CD4-positive, alpha-beta memory T cell (primary cell): ENCODE measurements at regions not wholly inside any gene's neighbourhood (a gene's known extent, or its start where the extent isn't known, plus 50 kb on each side); places are given as distances from the start of the nearest gene placed in this dataset.

Source experiments
- CTCF ChIA-PET: fragments of 350-600 bp; sonication (Branson Sonifier 250); formaldehyde crosslinking; loops from one replicate; lab custom pipeline; 2021; ENCODE audit warnings: inconsistent platforms; ENCODE audit not compliant: partially characterized antibody; lab: Charles Lee
- POLR2A ChIA-PET: fragments of 350-600 bp; sonication (Branson Sonifier 250); formaldehyde crosslinking; loops from one replicate; lab custom pipeline; 2021; ENCODE audit not compliant: partially characterized antibody; lab: Charles Lee
- DNase-seq, 5 donors: peaks; one replicate each; pipeline versions ENCODE4 v3.0.0 to v3.0.0-alpha.2; 2020 to 2022; ENCODE audit warnings: mixed read lengths in 1 of 5
- H3K27ac ChIP-seq: one replicate; pipeline ENCODE4 v1.7.0; 2013; ENCODE audit warnings: low read depth, low read length
- H3K27me3 ChIP-seq: 2 replicates; pipeline ENCODE4 v1.7.0; 2013; ENCODE audit warnings: mild to moderate bottlenecking, low read length, moderate library complexity; ENCODE audit not compliant: insufficient read depth
- H3K36me3 ChIP-seq: 2 replicates; pipeline ENCODE4 v1.7.0; 2013; ENCODE audit warnings: mild to moderate bottlenecking, low read length, moderate library complexity; ENCODE audit not compliant: insufficient read depth
- H3K4me1 ChIP-seq: 2 replicates; pipeline ENCODE4 v1.7.0; 2013; ENCODE audit warnings: mild to moderate bottlenecking, low read length, moderate library complexity; ENCODE audit not compliant: insufficient read depth
- H3K4me3 ChIP-seq, 2 donors: one replicate each; pipeline ENCODE4 v1.7.0; 2013; ENCODE audit warnings: low read length in 2 of 2, mild to moderate bottlenecking in 1 of 2
- H3K9me3 ChIP-seq, 2 donors: one replicate each; pipeline ENCODE4 v1.7.0; 2013; ENCODE audit warnings: low read length in 2 of 2, control low read depth in 1 of 2; ENCODE audit not compliant: control insufficient read depth in 1 of 2
- H3K27ac Mint-ChIP-seq, 7 donors: one replicate each; pipeline ENCODE4 v1.8.0; 2020 to 2021; ENCODE audit warnings: mixed read lengths in 7 of 7, mild to moderate bottlenecking in 6 of 7, inconsistent platforms in 3 of 7, moderate library complexity in 3 of 7
- H3K27me3 Mint-ChIP-seq, 2 donors: one replicate each; pipeline ENCODE4 v1.8.0; 2020 to 2021; ENCODE audit warnings: mixed read lengths in 2 of 2
- H3K36me3 Mint-ChIP-seq, 2 donors: one replicate each; pipeline ENCODE4 v1.8.0; 2020 to 2021; ENCODE audit warnings: mixed read lengths in 2 of 2, inconsistent platforms in 1 of 2, mild to moderate bottlenecking in 1 of 2
- H3K4me1 Mint-ChIP-seq, 4 donors: one replicate each; pipeline ENCODE4 v1.8.0; 2020 to 2021; ENCODE audit warnings: mixed read lengths in 4 of 4, mild to moderate bottlenecking in 1 of 4
- H3K4me3 Mint-ChIP-seq, 8 donors: one replicate each; pipeline ENCODE4 v1.8.0; 2020 to 2021; ENCODE audit warnings: mixed read lengths in 8 of 8, mild to moderate bottlenecking in 7 of 8, moderate library complexity in 6 of 8, inconsistent platforms in 3 of 8
- H3K9me3 Mint-ChIP-seq, 8 donors: one replicate each; pipeline ENCODE4 v1.8.0; 2020 to 2021; ENCODE audit warnings: mixed read lengths in 8 of 8, mild to moderate bottlenecking in 5 of 8, inconsistent platforms in 3 of 8, moderate library complexity in 1 of 8
- intact Hi-C: fragments of 100-400 bp; cut with micrococcal nuclease; formaldehyde crosslinking; loops from one replicate; pipeline ENCODE4 v1.15.1; 2023

DNA sequence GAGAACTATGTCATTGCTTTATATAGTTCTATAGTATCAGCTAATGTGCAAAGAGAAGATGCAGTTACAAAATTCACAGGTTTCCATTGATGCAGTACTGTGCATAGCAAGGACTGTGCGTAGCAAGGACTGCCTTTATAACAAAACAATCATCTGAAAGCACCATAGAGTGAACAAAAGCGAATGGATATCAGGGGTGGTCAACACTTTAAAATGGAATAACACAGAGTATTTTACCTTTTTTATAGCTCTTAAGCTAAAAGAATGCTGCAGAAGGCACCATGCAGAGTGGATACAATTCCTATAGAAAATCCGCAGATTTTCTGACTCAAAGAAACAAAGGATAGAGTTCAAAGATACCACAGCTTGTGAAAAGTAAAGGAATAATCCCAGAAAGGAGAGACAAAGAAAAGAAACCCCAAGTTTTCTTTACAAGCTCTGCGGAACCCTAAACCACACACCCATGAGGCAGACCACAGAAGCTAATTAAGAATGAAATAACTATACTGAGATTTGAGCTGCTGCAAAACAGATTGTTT is 229.9 kb upstream of the DTNA start:
- intact Hi-C loops: no loop called here
- ChIA-PET POLR2A (no interaction called here), CTCF (no interaction called here)
- Histone ChIP-seq H3K27ac (no peak overlapping the region), H3K9me3 (no peaks in the 10 kb centered on the region), H3K27me3 (no peaks in the 10 kb centered on the region), H3K36me3 (no peaks in the 10 kb centered on the region), H3K4me1 (no peaks in the 10 kb centered on the region), H3K4me3 (no peak overlapping the region)
- H3K27me3 Mint-ChIP-seq: no peaks in the 10 kb centered on the region
- peaks cover 0 to 13% (median 3%) of the 10 kb centered on the region in 8 donors for H3K9me3 Mint-ChIP-seq
- DNase-seq: no peak
- no peaks in the 10 kb centered on the region for H3K36me3 Mint-ChIP-seq
- H3K27ac Mint-ChIP-seq: no peak overlapping the region
- H3K4me3 Mint-ChIP-seq: no peak overlapping the region
- no peaks in the 10 kb centered on the region for H3K4me1 Mint-ChIP-seq

DNA sequence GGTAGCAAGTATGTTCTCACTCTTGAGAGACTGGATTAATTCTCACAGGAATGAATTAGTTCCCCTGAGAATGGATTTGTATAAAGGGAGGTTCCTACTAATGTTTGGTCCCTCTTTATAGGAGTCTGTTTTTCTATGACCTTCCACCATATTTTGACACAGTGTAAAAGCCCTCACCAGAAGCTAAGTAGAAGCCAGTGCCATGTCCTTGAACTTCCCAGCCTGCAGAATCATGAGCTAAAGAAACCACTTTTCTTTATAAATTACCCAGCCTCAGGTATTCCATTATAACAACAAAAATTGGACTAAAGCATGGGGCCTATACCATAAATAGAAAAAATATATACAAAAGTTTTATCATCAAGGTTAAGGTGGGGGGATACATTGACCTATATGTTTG is 227.9 kb upstream of the DTNA start:
- H3K27me3 Mint-ChIP-seq: no peaks in the 10 kb centered on the region
- ChIA-PET CTCF (no interaction called here), POLR2A (no interaction called here)
- H3K27ac Mint-ChIP-seq: peak overlapping the region in 1 of 7 donors; percentile 37
- Histone ChIP-seq H3K27ac (no peak overlapping the region), H3K4me3 (no peak overlapping the region), H3K9me3 (no peaks in the 10 kb centered on the region), H3K36me3 (no peaks in the 10 kb centered on the region), H3K27me3 (no peaks in the 10 kb centered on the region), H3K4me1 (no peaks in the 10 kb centered on the region)
- DNase-seq: no peak
- no peaks in the 10 kb centered on the region for H3K4me1 Mint-ChIP-seq
- intact Hi-C loops: no loop called here
- peaks cover 0 to 13% (median 2%) of the 10 kb centered on the region in 8 donors for H3K9me3 Mint-ChIP-seq
- H3K4me3 Mint-ChIP-seq: no peak overlapping the region
- H3K36me3 Mint-ChIP-seq: no peaks in the 10 kb centered on the region

DNA sequence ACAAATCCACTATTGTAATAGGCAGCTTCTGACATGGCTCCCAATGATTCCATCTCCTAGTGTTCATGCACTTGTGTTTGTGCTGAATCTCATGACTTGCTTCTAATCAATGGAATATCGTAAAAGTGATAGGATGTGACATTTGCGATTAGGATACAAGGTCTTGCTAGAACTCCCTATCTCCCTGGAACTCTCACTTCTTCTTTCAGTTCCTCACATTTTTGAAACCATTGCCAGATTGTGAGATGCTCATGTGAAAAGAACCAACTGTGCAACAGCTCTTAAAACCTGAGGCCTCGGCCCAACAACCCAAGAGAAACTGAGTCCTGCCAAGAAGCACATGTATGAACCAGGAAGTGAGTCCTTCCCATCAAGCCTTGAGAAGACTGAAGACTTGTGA is 226.9 kb upstream of the DTNA start:
- Histone ChIP-seq H3K4me1 (no peaks in the 10 kb centered on the region), H3K27ac (no peak overlapping the region), H3K9me3 (no peaks in the 10 kb centered on the region), H3K36me3 (no peaks in the 10 kb centered on the region), H3K27me3 (no peaks in the 10 kb centered on the region), H3K4me3 (no peak overlapping the region)
- Mint-ChIP-seq H3K27me3 (no peaks in the 10 kb centered on the region), H3K36me3 (no peaks in the 10 kb centered on the region), H3K9me3 (peaks cover 0 to 13% (median 2%) of the 10 kb centered on the region in 8 donors), H3K4me1 (no peaks in the 10 kb centered on the region), H3K4me3 (no peak overlapping the region), H3K27ac (no peak overlapping the region)
- ChIA-PET CTCF (no interaction called here), POLR2A (no interaction called here)
- no peak for DNase-seq
- intact Hi-C loops: no loop called here

DNA sequence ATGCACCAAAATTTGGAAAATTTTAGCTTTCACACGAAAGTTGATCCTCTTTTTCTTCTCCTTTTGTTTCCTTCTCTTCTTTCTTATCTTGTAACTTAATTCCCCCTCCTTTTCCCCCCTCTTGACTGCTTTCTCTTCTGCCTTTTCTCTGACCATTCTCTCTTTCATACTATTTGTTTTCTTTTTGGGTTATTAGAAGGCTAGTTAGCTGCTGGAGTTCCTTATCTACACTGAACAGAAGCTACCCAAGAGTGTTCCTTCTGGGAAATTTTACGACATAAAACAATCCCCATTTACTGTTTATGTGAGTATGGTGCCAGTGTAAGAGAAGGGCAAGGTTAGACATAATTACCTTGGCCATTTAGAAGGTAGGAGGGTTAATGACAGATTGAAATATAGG is 218.4 kb upstream of the DTNA start:
- Mint-ChIP-seq H3K27me3 (peaks cover 6 to 8% of the 10 kb centered on the region in 2 donors), H3K4me3 (no peak overlapping the region), H3K4me1 (no peaks in the 10 kb centered on the region), H3K36me3 (peaks cover 0 to 3% of the 10 kb centered on the region in 2 donors), H3K9me3 (peaks cover 0 to 12% (median 2%) of the 10 kb centered on the region in 8 donors), H3K27ac (no peak overlapping the region)
- no peaks in the 10 kb centered on the region for H3K4me1 ChIP-seq
- intact Hi-C loops: no loop called here
- no peak for DNase-seq
- ChIA-PET CTCF (no interaction called here), POLR2A (no interaction called here)
- no peaks in the 10 kb centered on the region for H3K36me3 ChIP-seq
- no peaks in the 10 kb centered on the region for H3K9me3 ChIP-seq
- no peaks in the 10 kb centered on the region for H3K27me3 ChIP-seq
- no peak overlapping the region for H3K4me3 ChIP-seq
- H3K27ac ChIP-seq: no peak overlapping the region

DNA sequence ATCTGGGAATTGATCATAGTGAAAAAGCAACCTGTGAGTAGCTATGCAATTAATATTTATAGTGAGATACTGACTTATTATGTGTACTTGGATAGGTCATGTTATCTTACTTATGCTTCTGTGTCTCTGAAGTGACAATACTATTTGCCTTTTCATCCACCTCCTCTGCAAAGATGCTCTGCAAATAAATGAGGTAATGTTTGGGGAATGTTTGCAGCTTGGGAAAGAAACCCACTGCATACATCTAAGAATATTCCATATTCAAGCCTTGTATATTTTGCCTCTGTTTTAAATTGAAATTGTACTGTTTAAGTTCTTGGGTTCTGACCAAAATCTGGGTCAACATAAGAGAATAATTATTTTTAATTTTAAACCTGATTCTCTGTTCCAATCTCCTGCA is 217.4 kb upstream of the DTNA start:
- Mint-ChIP-seq H3K9me3 (peaks cover 0 to 12% (median 4%) of the 10 kb centered on the region in 8 donors), H3K4me3 (no peak overlapping the region)

DNA sequence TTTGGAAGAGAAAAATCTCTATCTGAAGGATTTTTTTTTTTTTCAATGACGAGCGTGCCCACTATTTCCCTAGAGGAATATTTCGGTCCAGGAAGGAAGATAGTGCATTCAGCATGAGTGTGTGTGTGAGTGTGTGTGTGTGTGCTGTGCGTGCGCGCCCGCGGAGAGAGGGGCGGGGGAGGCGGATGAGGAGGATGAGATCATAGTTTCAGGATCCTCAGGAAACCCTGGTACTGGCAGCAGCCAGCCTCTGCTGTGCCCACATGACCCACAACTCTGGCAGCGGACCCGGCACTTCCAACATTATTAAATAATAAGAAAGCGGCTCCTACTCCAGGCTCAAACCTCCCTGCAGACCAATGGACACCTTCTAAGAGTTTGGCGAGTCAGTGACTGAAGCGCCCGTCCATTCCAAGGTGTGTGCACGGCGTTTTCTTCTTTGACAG is 217.0 kb upstream of the DTNA start:
- no peak overlapping the region for H3K27ac Mint-ChIP-seq
- ChIA-PET POLR2A (no interaction called here), CTCF (no interaction called here)
- H3K9me3 ChIP-seq: no peaks in the 10 kb centered on the region
- peaks cover 6 to 8% of the 10 kb centered on the region in 2 donors for H3K27me3 Mint-ChIP-seq
- no peaks in the 10 kb centered on the region for H3K4me1 ChIP-seq
- no peak overlapping the region for H3K4me3 ChIP-seq
- H3K27ac ChIP-seq: no peak overlapping the region
- H3K4me1 Mint-ChIP-seq: no peaks in the 10 kb centered on the region
- peaks cover 0 to 3% of the 10 kb centered on the region in 2 donors for H3K36me3 Mint-ChIP-seq
- intact Hi-C loops: no loop called here
- no peak overlapping the region for H3K4me3 Mint-ChIP-seq
- no peaks in the 10 kb centered on the region for H3K36me3 ChIP-seq
- DNase-seq: no peak
- H3K9me3 Mint-ChIP-seq: peaks cover 0 to 12% (median 4%) of the 10 kb centered on the region in 8 donors
- no peaks in the 10 kb centered on the region for H3K27me3 ChIP-seq

More for the DNA sequence above, 217.4 kb upstream of the DTNA start:
- H3K27ac Mint-ChIP-seq: no peak overlapping the region
- intact Hi-C loops: no loop called here
- no peaks in the 10 kb centered on the region for H3K4me1 ChIP-seq
- no peaks in the 10 kb centered on the region for H3K9me3 ChIP-seq
- no peak for DNase-seq
- no peaks in the 10 kb centered on the region for H3K4me1 Mint-ChIP-seq
- ChIA-PET POLR2A (no interaction called here), CTCF (no interaction called here)
- no peak overlapping the region for H3K27ac ChIP-seq
- peaks cover 6 to 8% of the 10 kb centered on the region in 2 donors for H3K27me3 Mint-ChIP-seq
- no peaks in the 10 kb centered on the region for H3K36me3 ChIP-seq
- H3K4me3 ChIP-seq: no peak overlapping the region
- no peaks in the 10 kb centered on the region for H3K27me3 ChIP-seq
- H3K36me3 Mint-ChIP-seq: peaks cover 0 to 3% of the 10 kb centered on the region in 2 donors

DNA sequence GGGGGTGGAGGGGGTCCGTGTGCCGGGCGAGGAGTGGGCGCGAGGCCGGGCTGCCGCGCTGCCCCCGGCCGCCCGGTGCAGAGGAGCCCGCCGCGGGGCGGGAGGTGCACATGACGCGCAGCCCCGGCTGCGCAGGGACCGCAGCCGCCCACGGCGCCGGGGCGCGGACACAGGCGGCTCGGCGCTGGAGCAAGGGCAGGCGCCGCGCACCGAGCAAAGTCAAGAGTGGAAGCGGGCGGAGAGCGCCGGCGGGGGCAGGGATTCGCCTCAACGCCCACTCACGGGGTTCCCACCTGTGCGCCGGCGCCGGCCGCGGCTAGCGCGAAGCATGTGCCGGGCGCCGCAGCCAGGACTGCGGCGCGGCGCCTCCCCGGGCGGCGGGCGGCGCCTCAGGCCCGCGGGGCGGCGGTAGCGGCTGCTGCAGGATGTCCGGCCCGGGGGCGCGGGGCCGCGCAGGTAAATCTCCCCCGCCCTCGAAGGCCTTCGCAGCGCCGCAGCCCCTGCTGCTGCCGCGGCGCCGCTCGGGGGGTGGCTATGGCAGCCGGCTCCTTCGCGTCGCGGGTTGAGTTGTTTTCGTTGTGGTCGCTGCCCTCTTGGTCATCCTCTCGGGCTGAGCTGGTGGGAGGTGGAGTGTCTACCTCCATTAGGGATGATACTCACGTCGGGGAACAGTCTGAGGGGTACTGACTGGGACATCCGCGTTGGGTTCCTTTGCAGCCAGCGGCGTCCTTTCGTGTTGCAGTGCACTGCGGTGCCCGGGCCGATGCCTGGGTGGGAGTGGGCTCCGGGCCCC is 216.3 kb upstream of the DTNA start:
- Mint-ChIP-seq H3K9me3 (peaks cover 0 to 12% (median 4%) of the 10 kb centered on the region in 8 donors), H3K27ac (no peak overlapping the region), H3K27me3 (peaks cover 6 to 8% of the 10 kb centered on the region in 2 donors), H3K4me1 (no peaks in the 10 kb centered on the region), H3K36me3 (peaks cover 0 to 3% of the 10 kb centered on the region in 2 donors), H3K4me3 (no peak overlapping the region)
- no peaks in the 10 kb centered on the region for H3K9me3 ChIP-seq
- no peak overlapping the region for H3K27ac ChIP-seq
- no peaks in the 10 kb centered on the region for H3K27me3 ChIP-seq
- POLR2A ChIA-PET: no interaction called here
- CTCF ChIA-PET: no interaction called here
- DNase-seq: no peak
- H3K36me3 ChIP-seq: no peaks in the 10 kb centered on the region
- H3K4me3 ChIP-seq: no peak overlapping the region
- intact Hi-C loops: no loop called here
- H3K4me1 ChIP-seq: no peaks in the 10 kb centered on the region
